H4 (cell line): ENCODE measurements at regions not wholly inside any gene's neighbourhood (a gene's known extent, or its start where the extent isn't known, plus 50 kb on each side); places are given as distances from the start of the nearest gene placed in this dataset.
"Not testable (repeated sequence)": the region's sequence is repeated elsewhere in the genome, so short reads cannot be mapped to it uniquely, and the experiment has no call there.

Experiments used
- DNase-seq: peaks from one replicate; pipeline ENCODE4 v3.0.0-alpha.2; 2015; ENCODE audit warnings: low spot score

- DNase-seq = no peak
Observed at GRCh38 chr4:78660559-78660958, 109.0 kb downstream of the ANXA3 start.

GRCh38 chr4:78661086-78661690 lies 109.6 kb downstream of the ANXA3 start:
- DNase-seq = no peak

DNA sequence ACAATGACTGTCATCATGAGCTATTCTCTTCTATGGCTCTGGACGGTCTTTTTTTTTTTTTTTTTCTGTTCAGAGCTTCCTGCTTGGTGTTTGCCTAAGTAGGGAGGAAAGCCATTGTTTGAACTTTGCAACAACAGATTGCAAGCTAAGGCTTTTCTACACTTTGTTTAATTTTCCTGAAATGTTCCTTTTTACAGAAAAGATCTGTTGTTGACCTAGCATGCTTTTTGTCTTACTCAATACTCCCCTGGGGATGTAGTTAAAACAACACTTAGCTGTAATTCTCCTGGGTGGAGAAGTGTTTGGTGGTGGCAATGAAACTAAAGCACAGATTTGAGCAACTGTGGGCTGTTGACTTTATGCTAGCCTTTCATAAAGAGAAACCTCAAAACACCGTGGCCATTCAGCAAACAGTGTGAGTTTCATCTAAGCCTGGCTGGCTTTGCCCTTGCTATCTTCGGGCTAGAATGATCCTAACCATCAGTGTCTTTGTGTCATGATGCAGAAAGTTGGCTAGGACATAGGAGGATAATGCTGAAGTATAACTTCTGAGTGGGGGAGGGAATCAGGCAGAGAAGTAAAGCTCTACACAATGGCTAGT lies 110.5 kb downstream of the ANXA3 start:
- peak; percentile 66 for DNase-seq

DNA sequence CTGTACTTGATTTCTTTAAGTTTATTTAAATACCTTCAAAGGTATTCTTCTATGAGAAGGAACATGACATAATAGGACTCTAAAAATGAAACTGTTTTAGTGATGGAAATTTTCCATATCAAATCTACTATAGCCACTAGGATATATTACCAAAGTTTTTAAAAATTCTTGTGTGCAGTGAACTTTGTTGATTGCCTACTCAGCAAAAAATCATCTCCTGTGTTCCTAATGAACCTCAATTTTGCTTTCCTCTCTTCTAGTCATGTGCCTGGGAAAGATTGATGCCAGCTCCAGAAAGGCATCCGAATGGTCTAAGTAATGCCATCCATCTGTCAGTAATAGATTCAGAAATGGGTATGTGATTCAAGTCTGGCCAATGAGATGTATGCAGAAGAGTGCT lies 111.1 kb downstream of the ANXA3 start:
- DNase-seq = no peak

- DNase-seq = not testable (repeated sequence)
Observed at GRCh38 chr4:78664296-78664695, 111.9 kb upstream of the BMP2K start.

GRCh38 chr4:78665216-78665770 lies 110.9 kb upstream of the BMP2K start:
- DNase-seq = no peak

- DNase-seq = no peak
Observed at GRCh38 chr4:78666830-78667258, 109.3 kb upstream of the BMP2K start.

DNA sequence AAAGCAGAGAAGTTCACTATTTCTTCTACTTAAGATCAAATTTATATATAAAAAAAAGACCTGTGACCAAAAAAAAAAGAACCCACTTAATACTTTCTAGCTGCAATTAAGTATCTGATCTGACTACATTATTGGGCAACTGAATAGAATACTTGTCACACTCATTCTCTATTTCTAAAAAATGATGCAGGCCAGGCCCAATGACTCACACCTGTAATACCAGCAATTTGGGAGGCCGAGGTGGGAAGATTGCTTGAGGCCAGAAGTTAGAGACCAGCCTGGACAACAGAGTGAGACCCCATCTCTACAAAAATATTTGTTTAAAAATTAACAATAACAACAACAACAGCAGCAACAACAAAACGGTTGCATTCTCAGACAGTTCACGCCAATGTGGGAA lies 108.8 kb upstream of the BMP2K start:
- no peak for DNase-seq

DNA sequence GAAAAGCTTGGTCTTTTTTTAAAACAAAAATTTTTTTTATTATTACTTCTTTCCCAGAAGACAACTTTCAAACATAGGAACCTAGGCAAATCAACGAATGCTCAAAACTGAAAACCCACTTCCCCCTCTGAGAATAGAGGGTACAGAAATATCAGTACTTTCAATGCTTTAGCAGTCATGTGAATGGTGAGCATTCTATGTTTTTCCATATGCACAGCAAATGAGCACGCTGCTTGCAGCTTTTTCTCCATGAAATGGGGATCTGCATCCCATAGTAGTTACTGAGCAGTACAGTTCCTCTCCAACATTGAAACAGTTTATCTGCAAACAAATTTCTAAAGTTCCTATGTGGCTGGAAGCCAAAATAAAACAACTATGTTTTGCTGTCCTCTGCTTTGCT lies 108.4 kb upstream of the BMP2K start:
- DNase-seq = no peak

DNA sequence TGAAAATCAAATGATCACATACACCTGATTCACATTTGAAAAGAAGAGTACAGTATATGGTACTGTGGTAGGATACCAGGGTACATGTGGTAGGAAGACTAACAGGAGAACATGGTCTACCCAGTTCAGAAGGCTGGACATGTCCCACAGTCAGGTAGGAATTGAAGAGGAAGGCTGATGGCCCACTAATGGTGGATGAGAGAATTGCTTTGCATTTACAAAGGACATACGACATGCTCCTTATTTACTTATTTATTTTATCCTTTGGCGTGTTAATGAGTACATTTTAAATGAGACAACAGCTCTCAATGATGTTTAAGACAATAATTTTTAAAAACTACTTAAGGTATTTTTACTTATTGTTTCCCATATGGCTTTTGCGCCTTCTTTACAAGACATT lies 106.7 kb upstream of the BMP2K start:
- DNase-seq = no peak

DNA sequence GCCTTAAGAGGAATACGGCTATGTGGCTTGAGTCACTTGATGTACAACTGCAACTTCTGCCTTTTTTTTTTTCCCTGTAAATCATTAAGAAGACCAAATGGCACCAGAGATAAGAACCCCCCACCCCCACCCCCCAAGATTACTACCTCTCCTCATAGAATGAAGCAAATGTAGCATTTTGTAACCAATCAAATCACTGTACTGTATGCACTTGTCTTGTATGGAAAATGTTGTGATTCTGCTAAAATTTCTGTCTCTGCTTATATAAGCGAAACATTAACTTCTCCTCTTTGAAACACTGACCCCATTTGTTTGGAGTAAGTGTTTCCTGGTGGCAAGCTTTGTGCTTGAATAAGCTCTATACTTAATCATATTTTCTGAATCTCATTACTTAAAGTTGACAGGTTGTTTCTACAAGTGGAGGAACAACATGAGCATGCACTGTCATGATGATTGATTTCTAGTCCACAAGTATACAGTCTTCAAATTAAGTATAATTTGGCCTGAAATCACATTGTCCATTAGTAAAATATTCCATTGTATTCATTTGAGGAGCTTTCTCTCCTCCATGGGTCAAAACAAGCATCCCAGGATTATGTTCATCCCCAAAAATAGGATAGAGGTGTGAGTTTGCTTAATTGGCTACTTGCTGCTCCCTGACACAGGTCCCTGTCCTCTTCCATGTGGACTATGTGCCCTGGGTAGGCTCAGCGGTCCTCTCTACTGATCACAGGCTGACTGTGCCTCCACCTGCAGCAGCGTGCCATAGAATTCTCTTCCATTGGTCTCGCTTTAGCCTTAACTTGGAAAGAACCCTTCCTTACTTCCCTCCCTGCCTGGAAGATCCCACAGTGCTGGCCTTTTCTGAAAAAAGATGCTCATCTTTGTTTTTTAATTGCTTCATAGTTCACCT lies 104.0 kb upstream of the BMP2K start:
- no peak for DNase-seq

GRCh38 chr4:78673337-78673736 lies 102.8 kb upstream of the BMP2K start:
- no peak for DNase-seq

GRCh38 chr4:78675325-78675724 lies 100.8 kb upstream of the BMP2K start:
- no peak for DNase-seq

GRCh38 chr4:78682070-78682469 lies 94.1 kb upstream of the BMP2K start:
- no peak for DNase-seq

DNA sequence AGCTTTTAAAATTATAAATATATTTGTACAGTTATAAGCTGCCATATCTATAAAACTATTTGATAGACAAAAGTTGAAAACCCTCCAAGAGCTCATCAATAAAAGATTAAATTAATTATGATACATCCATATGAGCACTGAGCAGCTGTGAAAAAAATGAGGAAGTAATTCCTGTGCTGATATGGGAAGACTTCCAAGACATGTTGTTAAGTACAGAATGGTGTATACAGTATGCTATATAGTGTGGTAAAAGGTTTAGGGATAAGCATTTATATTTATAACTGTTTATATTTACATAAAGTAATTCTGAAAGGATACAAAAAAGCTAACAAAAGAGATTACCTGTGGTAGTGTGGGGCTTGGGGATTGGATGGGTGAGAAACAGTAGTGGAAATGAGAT lies 92.8 kb upstream of the BMP2K start:
- DNase-seq = no peak

GRCh38 chr4:78684325-78685079 lies 91.6 kb upstream of the BMP2K start:
- DNase-seq = no peak

DNA sequence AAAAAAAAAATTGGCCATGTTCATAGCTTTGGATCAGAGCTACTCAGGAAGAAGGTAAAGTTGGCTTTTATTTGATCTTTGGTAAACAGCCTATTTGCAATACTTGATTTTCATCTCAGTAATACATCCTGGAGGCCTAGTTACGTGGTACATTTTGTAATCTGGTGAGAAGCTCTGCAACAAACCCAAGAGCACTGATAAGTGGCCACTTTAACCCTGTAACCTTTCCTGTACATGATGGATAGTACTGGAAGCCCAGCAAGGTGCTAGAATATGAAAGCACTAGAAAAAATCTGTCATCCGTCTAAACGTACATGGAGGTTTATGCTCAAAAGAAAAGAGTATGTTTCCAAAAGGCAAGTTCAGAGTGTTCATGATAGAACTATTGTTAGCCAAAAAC lies 88.3 kb upstream of the BMP2K start:
- no peak for DNase-seq

DNA sequence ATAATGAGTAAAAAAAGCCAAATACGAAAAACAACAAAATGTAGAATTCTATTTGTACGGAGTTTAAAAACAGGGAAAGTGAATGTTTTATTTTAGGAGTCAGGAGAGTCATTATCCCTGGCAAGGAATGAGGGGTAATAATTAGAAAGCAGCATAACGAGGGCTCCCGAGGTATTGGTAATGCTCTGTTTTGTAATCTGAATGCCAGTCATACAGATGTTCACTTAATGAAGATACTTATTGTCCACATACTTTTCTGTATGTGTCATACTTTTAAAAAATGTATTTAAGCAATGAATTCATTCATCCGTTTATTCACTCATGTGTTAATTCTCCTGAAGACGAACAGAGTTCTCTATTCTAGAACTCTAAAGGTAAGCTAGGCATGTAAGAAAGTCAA lies 87.8 kb upstream of the BMP2K start:
- no peak for DNase-seq

DNA sequence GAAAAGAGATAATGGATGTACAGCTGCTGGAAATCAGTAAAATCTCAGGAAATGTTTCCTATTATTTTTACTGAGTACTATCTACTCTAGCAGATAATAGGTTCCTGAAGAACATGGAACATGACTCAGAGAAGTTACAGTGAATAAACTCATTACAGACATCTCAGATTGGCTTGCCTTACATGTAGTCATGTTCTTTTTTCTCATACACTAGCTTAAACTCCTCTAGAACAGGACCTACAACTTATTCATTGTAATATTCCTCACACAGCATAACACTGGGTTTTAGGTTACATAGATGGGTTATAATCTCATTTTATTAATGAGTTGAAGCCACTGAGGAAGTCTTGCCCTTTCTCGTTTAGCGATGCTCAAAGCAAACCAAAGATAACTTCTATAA lies 86.9 kb upstream of the BMP2K start:
- DNase-seq = no peak

- DNase-seq = no peak
Observed at GRCh38 chr4:78689700-78690323, 86.3 kb upstream of the BMP2K start.

- no peak for DNase-seq
Observed at GRCh38 chr4:78691334-78691754, 84.8 kb upstream of the BMP2K start.
